ENCODE measurements at regions not wholly inside any gene's neighbourhood (a gene's known extent, or its start where the extent isn't known, plus 50 kb on each side); places are given as distances from the start of the nearest gene placed in this dataset.
A peak's percentile ranks its signal among the peaks of the same experiment; 100 is the strongest.

GRCh38 chr2:209324281-209324680 is 99.6 kb upstream of the MAP2 start:
- TF ChIP-seq EZH2 (IDR thresholded peaks at IDR 0.05; ENCODE audit: borderline replicate concordance, low read depth, low read length, poor library complexity, severe bottlenecking) (no peak), CTCF (conservative IDR thresholded peaks at IDR 0.05; ENCODE audit: low read depth, low read length) (no peak)
- CTCF ChIA-PET: no interaction called here
- no peak for DNase-seq (ENCODE audit: low spot score)

GRCh38 chr2:209331291-209331844 is 92.5 kb upstream of the MAP2 start:
- DNase-seq (ENCODE audit: low spot score): peak; percentile 58
- no TSS peak for BruUV-seq (replicated peaks)
- TF ChIP-seq EZH2 (IDR thresholded peaks at IDR 0.05; ENCODE audit: borderline replicate concordance, low read depth, low read length, poor library complexity, severe bottlenecking) (no peak), CTCF (conservative IDR thresholded peaks at IDR 0.05; ENCODE audit: low read depth, low read length) (peak; percentile 51)
- no peaks in the 10 kb centered on the region for H3K4me1 ChIP-seq (ENCODE audit: insufficient read depth, low read length, poor library complexity, severe bottlenecking)
- POLR2A ChIA-PET (ENCODE audit: low non-redundant PET): interaction anchor here (0.7 kb wide), 1 partner anchor 149 kb away, joined by 3 read pairs; no protein-coding TSS in a partner anchor
- no peak overlapping the region for H3K4me3 ChIP-seq (ENCODE audit: low read depth, low read length, poor library complexity, severe bottlenecking)
- peaks cover 12% of the 10 kb centered on the region for H3K27me3 ChIP-seq (replicated peaks; ENCODE audit: insufficient read depth, low read depth, low read length, poor library complexity)
- H3K36me3 ChIP-seq (ENCODE audit: insufficient read depth, low read length, poor library complexity, severe bottlenecking): no peaks in the 10 kb centered on the region
- no peaks in the 10 kb centered on the region for H3K9me3 ChIP-seq (ENCODE audit: low read depth, low read length, poor library complexity, severe bottlenecking)
- CTCF ChIA-PET: interaction anchor here (1.7 kb wide), 1 partner anchor 865 kb away, joined by 6 read pairs; no protein-coding TSS in a partner anchor
- H3K27ac ChIP-seq (ENCODE audit: low read depth, low read length, poor library complexity, severe bottlenecking): no peak overlapping the region
- intact Hi-C loops (cut with micrococcal nuclease; ENCODE audit: unreplicated experiment): loop anchor here (5.0 kb wide), 3 partner anchors 631 to 934 kb away; no protein-coding TSS in a partner anchor

More at GRCh38 chr2:209324281-209324680, 99.6 kb upstream of the MAP2 start:
- H3K4me3 ChIP-seq (ENCODE audit: low read depth, low read length, poor library complexity, severe bottlenecking): no peak overlapping the region
- no peaks in the 10 kb centered on the region for H3K4me1 ChIP-seq (ENCODE audit: insufficient read depth, low read length, poor library complexity, severe bottlenecking)
- intact Hi-C loops (cut with micrococcal nuclease; ENCODE audit: unreplicated experiment): loop anchor here (10.0 kb wide), 2 partner anchors 499 to 859 kb away; no protein-coding TSS in a partner anchor
- POLR2A ChIA-PET (ENCODE audit: low non-redundant PET): no interaction called here
- no TSS peak for BruUV-seq (replicated peaks)
- H3K36me3 ChIP-seq (ENCODE audit: insufficient read depth, low read length, poor library complexity, severe bottlenecking): no peaks in the 10 kb centered on the region
- peaks cover 3% of the 10 kb centered on the region for H3K27me3 ChIP-seq (replicated peaks; ENCODE audit: insufficient read depth, low read depth, low read length, poor library complexity)
- H3K9me3 ChIP-seq (ENCODE audit: low read depth, low read length, poor library complexity, severe bottlenecking): no peaks in the 10 kb centered on the region
- H3K27ac ChIP-seq (ENCODE audit: low read depth, low read length, poor library complexity, severe bottlenecking): no peak overlapping the region

- Histone ChIP-seq H3K36me3 (ENCODE audit: insufficient read depth, low read length, poor library complexity, severe bottlenecking) (no peaks in the 10 kb centered on the region), H3K4me1 (ENCODE audit: insufficient read depth, low read length, poor library complexity, severe bottlenecking) (no peaks in the 10 kb centered on the region), H3K27ac (ENCODE audit: low read depth, low read length, poor library complexity, severe bottlenecking) (no peak overlapping the region), H3K27me3 (replicated peaks; ENCODE audit: insufficient read depth, low read depth, low read length, poor library complexity) (peaks cover 21% of the 10 kb centered on the region), H3K4me3 (ENCODE audit: low read depth, low read length, poor library complexity, severe bottlenecking) (no peak overlapping the region), H3K9me3 (ENCODE audit: low read depth, low read length, poor library complexity, severe bottlenecking) (no peaks in the 10 kb centered on the region)
- no TSS peak for BruUV-seq (replicated peaks)
- CTCF ChIA-PET: interaction anchor here (0.5 to 1.0 kb wide), 3 partner anchors 69 to 927 kb away, joined by 3 to 4 read pairs (median 3); partner anchors contain the start of gene MAP2
- POLR2A ChIA-PET (ENCODE audit: low non-redundant PET): interaction anchor here (0.5 kb wide), 1 partner anchor 73 kb away, joined by 6 read pairs; no protein-coding TSS in a partner anchor
- intact Hi-C loops (cut with micrococcal nuclease; ENCODE audit: unreplicated experiment): loop anchor here (1.0 to 5.0 kb wide), 6 partner anchors 90 to 937 kb away; partner anchors contain the start of gene MAP2
- TF ChIP-seq EZH2 (IDR thresholded peaks at IDR 0.05; ENCODE audit: borderline replicate concordance, low read depth, low read length, poor library complexity, severe bottlenecking) (no peak), CTCF (conservative IDR thresholded peaks at IDR 0.05; ENCODE audit: low read depth, low read length) (peak; percentile 88)
- peak; percentile 80 for DNase-seq (ENCODE audit: low spot score)
These were observed 89.4 kb upstream of the MAP2 start for GRCh38 chr2:209334188-209335017.

All from A673 (cell line).